Activated naive CD4-positive, alpha-beta T cell treated with Interleukin-2 at 50 U/mL for 16 hours (primary cell): ENCODE measurements at regions not wholly inside any gene's neighbourhood (a gene's known extent, or its start where the extent isn't known, plus 50 kb on each side); places are given as distances from the start of the nearest gene placed in this dataset.
"Not testable (repeated sequence)": the region's sequence is repeated elsewhere in the genome, so short reads cannot be mapped to it uniquely, and the experiment has no call there.

Source experiments
- DNase-seq: peaks from one replicate; pipeline ENCODE4 v3.0.0-alpha.2; 2020

GRCh38 chr2:17460371-17461086 is 57.7 kb downstream of the RAD51AP2 start:
- DNase-seq = no peak

GRCh38 chr2:17455343-17455742 is 62.9 kb downstream of the RAD51AP2 start:
- no peak for DNase-seq

GRCh38 chr2:17446191-17446590 is 72.0 kb downstream of the RAD51AP2 start:
- DNase-seq = not testable (repeated sequence)

- DNase-seq = no peak
These were observed 72.5 kb downstream of the RAD51AP2 start for GRCh38 chr2:17445744-17446143.

GRCh38 chr2:17442334-17442733 is 75.9 kb downstream of the RAD51AP2 start:
- no peak for DNase-seq

GRCh38 chr2:17441790-17442189 is 76.5 kb downstream of the RAD51AP2 start:
- DNase-seq = no peak

- no peak for DNase-seq
These were observed 77.0 kb downstream of the RAD51AP2 start for GRCh38 chr2:17441055-17441771.

- DNase-seq = no peak
These were observed 87.9 kb downstream of the RAD51AP2 start for GRCh38 chr2:17430326-17430725.

- DNase-seq = no peak
These were observed 89.1 kb downstream of the RAD51AP2 start for GRCh38 chr2:17429130-17429529.

- DNase-seq = no peak
These were observed 90.8 kb downstream of the RAD51AP2 start for GRCh38 chr2:17427401-17427800.

GRCh38 chr2:17426743-17427142 is 91.5 kb downstream of the RAD51AP2 start:
- no peak for DNase-seq

GRCh38 chr2:17422061-17422460 is 96.2 kb downstream of the RAD51AP2 start:
- no peak for DNase-seq

- no peak for DNase-seq
These were observed 101.3 kb downstream of the RAD51AP2 start for GRCh38 chr2:17416884-17417391.

- DNase-seq = no peak
These were observed 105.2 kb downstream of the RAD51AP2 start for GRCh38 chr2:17413036-17413435.

- DNase-seq = no peak
These were observed 117.1 kb downstream of the RAD51AP2 start for GRCh38 chr2:17401096-17401495.

- DNase-seq = no peak
These were observed 119.5 kb downstream of the RAD51AP2 start for GRCh38 chr2:17398770-17399169.

GRCh38 chr2:17388798-17389197 is 129.4 kb downstream of the RAD51AP2 start:
- DNase-seq = no peak

GRCh38 chr2:17387591-17387990 is 130.6 kb downstream of the RAD51AP2 start:
- DNase-seq = no peak

- DNase-seq = no peak
These were observed 131.5 kb downstream of the RAD51AP2 start for GRCh38 chr2:17386771-17387170.

- DNase-seq = no peak
These were observed 138.2 kb downstream of the RAD51AP2 start for GRCh38 chr2:17380003-17380402.

GRCh38 chr2:17375262-17375661 is 143.0 kb downstream of the RAD51AP2 start:
- no peak for DNase-seq

GRCh38 chr2:17373741-17374140 is 144.5 kb downstream of the RAD51AP2 start:
- no peak for DNase-seq

- no peak for DNase-seq
These were observed 145.2 kb downstream of the RAD51AP2 start for GRCh38 chr2:17373041-17373440.

- DNase-seq = no peak
These were observed 154.4 kb downstream of the RAD51AP2 start for GRCh38 chr2:17363846-17364245.
